ENCODE measurements at regions not wholly inside any gene's neighbourhood (a gene's known extent, or its start where the extent isn't known, plus 50 kb on each side); places are given as distances from the start of the nearest gene placed in this dataset.

- no peak overlapping the region for H3K9ac ChIP-seq (ENCODE audit: extremely low read depth, low read length, poor library complexity, severe bottlenecking)
- no peak for DNase-seq
- no peak overlapping the region for H3K4me3 ChIP-seq (ENCODE audit: low read length)
- no peaks in the 10 kb centered on the region for H3K36me3 ChIP-seq (ENCODE audit: control insufficient read depth, insufficient read depth, low read length)
- TF ChIP-seq CTCF (conservative IDR thresholded peaks at IDR 0.05) = no peak
- Mint-ChIP-seq H3K27me3 (ENCODE audit: insufficient read depth) (no peaks in the 10 kb centered on the region), H3K36me3 (ENCODE audit: low read depth) (no peaks in the 10 kb centered on the region), H3K4me3 (no peak overlapping the region), H3K9me3 (peaks cover 1% of the 10 kb centered on the region), H3K4me1 (no peaks in the 10 kb centered on the region), H3K27ac (no peak overlapping the region)
- 70 to 84% methylated on average over 3 to 4 of the region's 4 CpGs for WGBS, 2 experiments (ENCODE audit: insufficient coverage in 1 of 2, insufficient read length in 1 of 2)
- no peaks in the 10 kb centered on the region for H3K9me3 ChIP-seq (ENCODE audit: control insufficient read depth, low read length)
- no peaks in the 10 kb centered on the region for H3K27me3 ChIP-seq (ENCODE audit: control insufficient read depth, insufficient read depth, low read length, poor library complexity, severe bottlenecking)
- H3K4me1 ChIP-seq (ENCODE audit: control insufficient read depth, insufficient read depth, low read length) = no peaks in the 10 kb centered on the region
- H3K27ac ChIP-seq (ENCODE audit: low read depth, low read length) = no peak overlapping the region
Observed at GRCh38 chr4:156677656-156678055, 293.9 kb downstream of the PDGFC start.

- Histone ChIP-seq H3K4me1 (ENCODE audit: control insufficient read depth, insufficient read depth, low read length) (no peaks in the 10 kb centered on the region), H3K27me3 (ENCODE audit: control insufficient read depth, insufficient read depth, low read length, poor library complexity, severe bottlenecking) (no peaks in the 10 kb centered on the region), H3K4me3 (ENCODE audit: low read length) (no peak overlapping the region), H3K9ac (ENCODE audit: extremely low read depth, low read length, poor library complexity, severe bottlenecking) (no peak overlapping the region), H3K36me3 (ENCODE audit: control insufficient read depth, insufficient read depth, low read length) (no peaks in the 10 kb centered on the region), H3K9me3 (ENCODE audit: control insufficient read depth, low read length) (no peaks in the 10 kb centered on the region), H3K27ac (ENCODE audit: low read depth, low read length) (no peak overlapping the region)
- no peaks in the 10 kb centered on the region for H3K36me3 Mint-ChIP-seq (ENCODE audit: low read depth)
- no peaks in the 10 kb centered on the region for H3K4me1 Mint-ChIP-seq
- 10 to 19% methylated on average over 3 to 4 of the region's 6 CpGs for WGBS, 2 experiments (ENCODE audit: insufficient coverage in 1 of 2, insufficient read length in 1 of 2)
- DNase-seq = peak; percentile 66
- peak; percentile 78 for TF ChIP-seq CTCF (conservative IDR thresholded peaks at IDR 0.05)
- no peak overlapping the region for H3K4me3 Mint-ChIP-seq
- no peak overlapping the region for H3K27ac Mint-ChIP-seq
- H3K9me3 Mint-ChIP-seq = peaks cover under 1% of the 10 kb centered on the region
- H3K27me3 Mint-ChIP-seq (ENCODE audit: insufficient read depth) = no peaks in the 10 kb centered on the region
Observed at GRCh38 chr4:156677131-156677531, 294.5 kb downstream of the PDGFC start.

GRCh38 chr4:156676116-156676851, 295.3 kb downstream of the PDGFC start:
- H3K9ac ChIP-seq (ENCODE audit: extremely low read depth, low read length, poor library complexity, severe bottlenecking) = no peak overlapping the region
- no peak overlapping the region for H3K4me3 Mint-ChIP-seq

More at GRCh38 chr4:156676116-156676851, 295.3 kb downstream of the PDGFC start:
- Mint-ChIP-seq H3K9me3 (no peaks in the 10 kb centered on the region), H3K27me3 (ENCODE audit: insufficient read depth) (no peaks in the 10 kb centered on the region), H3K4me1 (no peaks in the 10 kb centered on the region), H3K36me3 (ENCODE audit: low read depth) (no peaks in the 10 kb centered on the region), H3K27ac (no peak overlapping the region)
- Histone ChIP-seq H3K9me3 (ENCODE audit: control insufficient read depth, low read length) (no peaks in the 10 kb centered on the region), H3K4me1 (ENCODE audit: control insufficient read depth, insufficient read depth, low read length) (no peaks in the 10 kb centered on the region), H3K27me3 (ENCODE audit: control insufficient read depth, insufficient read depth, low read length, poor library complexity, severe bottlenecking) (no peaks in the 10 kb centered on the region), H3K36me3 (ENCODE audit: control insufficient read depth, insufficient read depth, low read length) (no peaks in the 10 kb centered on the region), H3K27ac (ENCODE audit: low read depth, low read length) (no peak overlapping the region), H3K4me3 (ENCODE audit: low read length) (no peak overlapping the region)
- DNase-seq = no peak
- TF ChIP-seq CTCF (conservative IDR thresholded peaks at IDR 0.05) = no peak
- 85 to 100% methylated on average over 2 to 3 of the region's 3 CpGs for WGBS, 2 experiments (ENCODE audit: insufficient coverage in 1 of 2, insufficient read length in 1 of 2)
